ENCODE measurements at regions not wholly inside any gene's neighbourhood (a gene's known extent, or its start where the extent isn't known, plus 50 kb on each side); places are given as distances from the start of the nearest gene placed in this dataset.

GRCh38 chr6:27777614-27778355 is 134.4 kb downstream of the OR2B2 start:
- TF ChIP-seq CTCF (IDR thresholded peaks at IDR 0.05) (no peak), POLR2A (IDR thresholded peaks at IDR 0.05) (no peak)
